Activated T-cell treated with anti-CD3 and anti-CD28 coated beads, Interleukin-2, amount 50 U/mL, for 24 hours (primary cell): ENCODE measurements at regions not wholly inside any gene's neighbourhood (a gene's known extent, or its start where the extent isn't known, plus 50 kb on each side); places are given as distances from the start of the nearest gene placed in this dataset.

ENCODE experiments used
- DNase-seq: peaks from one replicate; pipeline ENCODE4 v3.0.0-alpha.2; 2020
- H3K27ac Mint-ChIP-seq: 2 replicates; pipeline ENCODE4 v1.8.0; 2020; ENCODE audit warnings: mild to moderate bottlenecking, mixed read lengths
- H3K27me3 Mint-ChIP-seq: 2 replicates; pipeline ENCODE4 v1.8.0; 2020; ENCODE audit warnings: mixed read lengths
- H3K36me3 Mint-ChIP-seq: 2 replicates; pipeline ENCODE4 v1.8.0; 2020; ENCODE audit warnings: low read depth, mixed read lengths
- H3K4me1 Mint-ChIP-seq: 2 replicates; pipeline ENCODE4 v1.8.0; 2020; ENCODE audit warnings: low read depth, mixed read lengths
- H3K4me3 Mint-ChIP-seq: 2 replicates; pipeline ENCODE4 v1.8.0; 2020; ENCODE audit warnings: mild to moderate bottlenecking, moderate library complexity, mixed read lengths
- H3K9me3 Mint-ChIP-seq: 2 replicates; pipeline ENCODE4 v1.8.0; 2020; ENCODE audit warnings: mixed read lengths

GRCh38 chr9:103669296-103669695 is 424.8 kb upstream of the SMC2 start:
- Mint-ChIP-seq H3K36me3 (no peaks in the 10 kb centered on the region), H3K27me3 (no peaks in the 10 kb centered on the region), H3K9me3 (peaks cover 5% of the 10 kb centered on the region), H3K4me1 (no peaks in the 10 kb centered on the region), H3K4me3 (no peak overlapping the region), H3K27ac (no peak overlapping the region)
- no peak for DNase-seq

GRCh38 chr9:103674271-103674670 is 419.8 kb upstream of the SMC2 start:
- H3K4me3 Mint-ChIP-seq: no peak overlapping the region

GRCh38 chr9:103680581-103680980 is 413.5 kb upstream of the SMC2 start:
- DNase-seq: no peak
- H3K27ac Mint-ChIP-seq: no peak overlapping the region
- no peak overlapping the region for H3K4me3 Mint-ChIP-seq
- H3K4me1 Mint-ChIP-seq: no peaks in the 10 kb centered on the region
- no peaks in the 10 kb centered on the region for H3K27me3 Mint-ChIP-seq
- no peaks in the 10 kb centered on the region for H3K36me3 Mint-ChIP-seq
- H3K9me3 Mint-ChIP-seq: no peaks in the 10 kb centered on the region

More at GRCh38 chr9:103674271-103674670, 419.8 kb upstream of the SMC2 start:
- no peak overlapping the region for H3K27ac Mint-ChIP-seq
- H3K27me3 Mint-ChIP-seq: no peaks in the 10 kb centered on the region
- no peaks in the 10 kb centered on the region for H3K36me3 Mint-ChIP-seq
- DNase-seq: no peak
- H3K9me3 Mint-ChIP-seq: peaks cover 3% of the 10 kb centered on the region
- no peaks in the 10 kb centered on the region for H3K4me1 Mint-ChIP-seq

- no peak overlapping the region for H3K4me3 Mint-ChIP-seq
- H3K27me3 Mint-ChIP-seq: no peaks in the 10 kb centered on the region
- DNase-seq: no peak
- H3K9me3 Mint-ChIP-seq: no peaks in the 10 kb centered on the region
- no peaks in the 10 kb centered on the region for H3K36me3 Mint-ChIP-seq
- H3K27ac Mint-ChIP-seq: no peak overlapping the region
- no peaks in the 10 kb centered on the region for H3K4me1 Mint-ChIP-seq
Measured at GRCh38 chr9:103681435-103681834, 412.7 kb upstream of the SMC2 start.

GRCh38 chr9:103700195-103700962 is 393.7 kb upstream of the SMC2 start:
- H3K4me3 Mint-ChIP-seq: no peak overlapping the region
- DNase-seq: no peak
- H3K9me3 Mint-ChIP-seq: peaks cover 2% of the 10 kb centered on the region
- H3K4me1 Mint-ChIP-seq: no peaks in the 10 kb centered on the region
- H3K27ac Mint-ChIP-seq: no peak overlapping the region
- H3K27me3 Mint-ChIP-seq: no peaks in the 10 kb centered on the region
- no peaks in the 10 kb centered on the region for H3K36me3 Mint-ChIP-seq

GRCh38 chr9:103702572-103702971 is 391.5 kb upstream of the SMC2 start:
- Mint-ChIP-seq H3K36me3 (no peaks in the 10 kb centered on the region), H3K27ac (no peak overlapping the region), H3K4me3 (no peak overlapping the region), H3K27me3 (no peaks in the 10 kb centered on the region), H3K9me3 (peaks cover 2% of the 10 kb centered on the region), H3K4me1 (no peaks in the 10 kb centered on the region)
- no peak for DNase-seq

- no peak overlapping the region for H3K27ac Mint-ChIP-seq
- H3K9me3 Mint-ChIP-seq: peaks cover 4% of the 10 kb centered on the region
- no peaks in the 10 kb centered on the region for H3K36me3 Mint-ChIP-seq
- H3K27me3 Mint-ChIP-seq: no peaks in the 10 kb centered on the region
- no peaks in the 10 kb centered on the region for H3K4me1 Mint-ChIP-seq
- no peak overlapping the region for H3K4me3 Mint-ChIP-seq
- DNase-seq: no peak
Measured at GRCh38 chr9:103707181-103707580, 386.9 kb upstream of the SMC2 start.

- Mint-ChIP-seq H3K4me1 (no peaks in the 10 kb centered on the region), H3K4me3 (no peak overlapping the region), H3K27ac (no peak overlapping the region), H3K9me3 (peaks cover 4% of the 10 kb centered on the region), H3K27me3 (no peaks in the 10 kb centered on the region), H3K36me3 (no peaks in the 10 kb centered on the region)
- no peak for DNase-seq
Measured at GRCh38 chr9:103709366-103709765, 384.7 kb upstream of the SMC2 start.

- no peak for DNase-seq
- Mint-ChIP-seq H3K4me1 (no peaks in the 10 kb centered on the region), H3K36me3 (no peaks in the 10 kb centered on the region), H3K27me3 (no peaks in the 10 kb centered on the region), H3K4me3 (no peak overlapping the region), H3K9me3 (peaks cover 8% of the 10 kb centered on the region), H3K27ac (no peak overlapping the region)
Measured at GRCh38 chr9:103713631-103714030, 380.5 kb upstream of the SMC2 start.

GRCh38 chr9:103714992-103715391 is 379.1 kb upstream of the SMC2 start:
- Mint-ChIP-seq H3K4me1 (no peaks in the 10 kb centered on the region), H3K27me3 (no peaks in the 10 kb centered on the region), H3K36me3 (no peaks in the 10 kb centered on the region), H3K9me3 (peaks cover 5% of the 10 kb centered on the region), H3K4me3 (no peak overlapping the region), H3K27ac (no peak overlapping the region)
- DNase-seq: no peak

- Mint-ChIP-seq H3K9me3 (no peaks in the 10 kb centered on the region), H3K36me3 (no peaks in the 10 kb centered on the region), H3K4me1 (no peaks in the 10 kb centered on the region), H3K27me3 (no peaks in the 10 kb centered on the region), H3K27ac (no peak overlapping the region), H3K4me3 (no peak overlapping the region)
- no peak for DNase-seq
Measured at GRCh38 chr9:103721056-103721455, 373.1 kb upstream of the SMC2 start.

GRCh38 chr9:103730866-103731265 is 363.2 kb upstream of the SMC2 start:
- DNase-seq: no peak
- Mint-ChIP-seq H3K27ac (no peak overlapping the region), H3K9me3 (no peaks in the 10 kb centered on the region), H3K4me3 (no peak overlapping the region), H3K4me1 (no peaks in the 10 kb centered on the region), H3K27me3 (no peaks in the 10 kb centered on the region), H3K36me3 (no peaks in the 10 kb centered on the region)

- no peaks in the 10 kb centered on the region for H3K9me3 Mint-ChIP-seq
- no peak overlapping the region for H3K4me3 Mint-ChIP-seq
- no peaks in the 10 kb centered on the region for H3K27me3 Mint-ChIP-seq
- H3K36me3 Mint-ChIP-seq: no peaks in the 10 kb centered on the region
- H3K27ac Mint-ChIP-seq: no peak overlapping the region
- H3K4me1 Mint-ChIP-seq: no peaks in the 10 kb centered on the region
- DNase-seq: no peak
Measured at GRCh38 chr9:103731541-103731940, 362.6 kb upstream of the SMC2 start.

- no peaks in the 10 kb centered on the region for H3K9me3 Mint-ChIP-seq
- H3K27ac Mint-ChIP-seq: no peak overlapping the region
- H3K4me3 Mint-ChIP-seq: no peak overlapping the region
- no peak for DNase-seq
- H3K36me3 Mint-ChIP-seq: no peaks in the 10 kb centered on the region
- no peaks in the 10 kb centered on the region for H3K27me3 Mint-ChIP-seq
- no peaks in the 10 kb centered on the region for H3K4me1 Mint-ChIP-seq
Measured at GRCh38 chr9:103734471-103734870, 359.6 kb upstream of the SMC2 start.

GRCh38 chr9:103755441-103755840 is 338.7 kb upstream of the SMC2 start:
- peaks cover 2% of the 10 kb centered on the region for H3K9me3 Mint-ChIP-seq
- H3K4me1 Mint-ChIP-seq: no peaks in the 10 kb centered on the region
- H3K27ac Mint-ChIP-seq: no peak overlapping the region
- no peaks in the 10 kb centered on the region for H3K27me3 Mint-ChIP-seq
- DNase-seq: no peak
- H3K36me3 Mint-ChIP-seq: no peaks in the 10 kb centered on the region
- H3K4me3 Mint-ChIP-seq: no peak overlapping the region

GRCh38 chr9:103755986-103756385 is 338.1 kb upstream of the SMC2 start:
- no peak overlapping the region for H3K27ac Mint-ChIP-seq
- no peaks in the 10 kb centered on the region for H3K4me1 Mint-ChIP-seq
- no peaks in the 10 kb centered on the region for H3K36me3 Mint-ChIP-seq
- DNase-seq: no peak
- H3K27me3 Mint-ChIP-seq: no peaks in the 10 kb centered on the region
- no peak overlapping the region for H3K4me3 Mint-ChIP-seq
- H3K9me3 Mint-ChIP-seq: peaks cover 2% of the 10 kb centered on the region
